Posterior vena cava (tissue), 2 donors: ENCODE measurements at regions not wholly inside any gene's neighbourhood (a gene's known extent, or its start where the extent isn't known, plus 50 kb on each side); places are given as distances from the start of the nearest gene placed in this dataset.

Experiments used
- DNase-seq: peaks from one replicate; pipeline ENCODE4 v3.0.0-alpha.2; 2020; ENCODE audit warnings: low spot score
- intact Hi-C, 2 donors: fragments of 100-400 bp; cut with DNase I; formaldehyde crosslinking; loops; one replicate each; pipeline versions ENCODE4 v1.14.1 to v1.14.2; 2022 to 2023
- donor health status: DM: yes; HTN: yes; CAD: no.
- donor health status: DM: yes; HTN: yes; CAD: no.

DNA sequence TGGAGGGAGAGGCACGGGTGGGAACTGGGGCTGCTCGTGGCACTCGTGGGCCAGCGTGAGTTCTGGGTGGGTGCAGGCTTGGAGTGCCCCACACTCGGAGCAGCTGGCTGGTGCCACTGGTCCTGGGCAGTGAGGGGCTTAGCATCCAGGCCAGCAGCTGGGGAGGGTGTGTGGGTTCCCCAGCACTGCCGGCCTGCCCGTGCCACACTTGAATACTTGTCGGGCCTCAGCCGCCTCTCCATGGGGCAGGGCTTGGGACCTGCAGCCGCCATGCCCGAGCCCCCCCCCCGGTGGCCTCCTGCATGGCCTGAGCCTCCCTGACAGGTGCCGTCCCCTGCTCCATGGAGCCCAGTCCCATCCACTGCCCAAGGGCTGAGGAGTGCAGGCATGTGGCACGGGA is 207.2 kb downstream of the CD109 start:
- intact Hi-C loops = no loop called here
- peak; percentile 78 for DNase-seq

DNA sequence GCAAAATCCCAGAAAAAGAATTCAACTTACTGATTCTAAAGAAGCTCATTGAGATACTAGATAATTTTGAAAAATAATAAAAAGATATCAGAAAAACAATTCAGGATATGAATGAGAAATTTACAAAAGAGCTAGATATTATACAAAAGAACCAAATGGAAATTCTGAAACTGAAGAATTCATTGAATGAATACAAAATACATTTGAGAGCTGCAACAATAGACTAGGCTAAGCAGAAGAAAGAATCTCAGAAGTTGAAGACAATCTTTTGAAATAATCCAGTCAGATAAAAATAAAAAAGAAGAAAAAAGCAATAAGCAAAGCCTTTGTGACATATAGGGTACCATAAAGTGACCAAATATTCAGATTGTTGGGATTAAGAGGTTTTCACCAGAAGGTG is 206.0 kb downstream of the CD109 start:
- intact Hi-C loops = no loop called here
- DNase-seq = no peak

- DNase-seq = no peak
- intact Hi-C loops = no loop called here
Observed at GRCh38 chr6:73901311-73901710, 205.3 kb downstream of the CD109 start.

- intact Hi-C loops = no loop called here
- DNase-seq = no peak
Observed at GRCh38 chr6:73898599-73898998, 202.6 kb downstream of the CD109 start.

DNA sequence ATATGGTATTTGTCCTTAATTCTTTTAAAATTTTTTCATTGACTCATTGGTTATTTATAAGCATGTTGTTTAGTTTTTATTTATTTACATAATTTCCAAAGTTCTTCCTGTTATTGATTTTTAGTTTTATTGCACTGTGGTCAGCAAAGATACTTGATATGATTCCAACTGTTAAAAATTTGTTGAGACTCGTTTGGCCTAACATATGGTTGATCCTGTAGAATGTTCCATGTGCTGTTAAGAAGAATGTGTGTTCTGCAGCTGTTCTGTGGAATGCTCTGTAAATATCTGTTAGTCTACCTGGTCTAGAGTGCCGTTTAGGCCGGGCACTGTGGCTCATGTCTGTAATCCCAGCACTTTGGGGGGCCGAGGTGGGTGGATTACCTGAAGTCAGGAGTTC is 197.7 kb downstream of the CD109 start:
- intact Hi-C loops = no loop called here
- DNase-seq = no peak

GRCh38 chr6:73888050-73888449 is 192.0 kb downstream of the CD109 start:
- no peak for DNase-seq
- intact Hi-C loops = no loop called here

DNA sequence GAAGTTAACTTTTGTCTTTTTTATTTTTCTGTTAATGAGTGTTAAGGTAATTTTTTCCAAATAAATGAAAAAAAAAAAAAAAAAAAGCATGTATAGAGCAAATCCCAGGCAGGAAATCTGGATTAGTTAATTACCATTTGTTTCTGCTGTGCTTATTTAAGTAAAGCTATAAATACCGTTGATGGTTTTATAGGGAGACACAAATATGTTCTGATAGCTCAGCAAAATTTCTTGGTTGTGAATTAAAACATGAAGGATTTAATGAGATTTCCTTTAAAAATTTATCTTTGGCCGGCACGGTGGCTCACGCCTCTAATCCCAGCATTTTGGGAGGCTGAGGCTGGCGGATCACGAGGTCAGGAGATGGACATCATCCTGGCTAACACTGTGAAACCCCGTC is 189.4 kb downstream of the CD109 start:
- no peak for DNase-seq
- intact Hi-C loops = no loop called here

DNA sequence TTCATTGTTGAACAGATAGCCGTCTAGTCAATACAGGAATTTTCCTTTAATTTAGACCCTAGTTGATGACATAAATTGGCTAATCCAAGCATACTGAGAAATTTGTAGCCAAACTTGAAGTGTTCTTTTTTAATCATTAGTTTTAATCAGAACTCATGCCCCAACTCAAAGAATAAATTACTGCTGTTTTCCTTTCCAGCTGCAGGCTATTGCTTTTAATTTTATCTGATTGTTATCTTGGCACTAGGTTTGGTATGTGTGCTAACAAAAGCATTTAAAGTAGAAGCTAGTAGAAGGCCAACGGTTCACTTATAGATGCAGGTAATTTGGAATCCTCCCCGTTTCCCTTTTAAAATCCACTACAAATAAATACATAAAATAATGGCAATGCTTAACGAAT is 188.5 kb downstream of the CD109 start:
- intact Hi-C loops = no loop called here
- DNase-seq = no peak

GRCh38 chr6:73879501-73880293 is 183.7 kb downstream of the CD109 start:
- DNase-seq = no peak
- intact Hi-C loops = no loop called here

DNA sequence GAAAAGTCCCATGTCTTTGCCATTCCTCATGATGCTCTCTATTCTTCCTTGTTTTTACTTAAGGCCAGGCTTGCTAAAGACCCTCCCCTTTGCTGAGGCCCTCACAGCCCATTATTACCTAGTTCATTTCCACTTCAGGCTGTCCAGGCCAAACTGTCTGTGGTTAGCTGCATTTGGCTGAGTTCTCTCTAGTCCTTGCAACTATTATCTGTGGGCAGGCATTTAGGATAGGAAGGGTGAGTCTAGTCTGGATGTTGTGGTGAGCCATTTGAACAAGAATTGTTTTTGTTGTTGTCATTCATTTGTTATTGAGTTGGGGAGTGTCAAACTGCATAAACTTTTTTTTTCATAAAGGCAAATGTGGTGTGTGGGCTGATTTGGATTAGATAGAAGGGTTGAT is 182.4 kb downstream of the CD109 start:
- DNase-seq = no peak
- intact Hi-C loops = no loop called here
